ENCODE measurements at regions not wholly inside any gene's neighbourhood (a gene's known extent, or its start where the extent isn't known, plus 50 kb on each side); places are given as distances from the start of the nearest gene placed in this dataset.

DNA sequence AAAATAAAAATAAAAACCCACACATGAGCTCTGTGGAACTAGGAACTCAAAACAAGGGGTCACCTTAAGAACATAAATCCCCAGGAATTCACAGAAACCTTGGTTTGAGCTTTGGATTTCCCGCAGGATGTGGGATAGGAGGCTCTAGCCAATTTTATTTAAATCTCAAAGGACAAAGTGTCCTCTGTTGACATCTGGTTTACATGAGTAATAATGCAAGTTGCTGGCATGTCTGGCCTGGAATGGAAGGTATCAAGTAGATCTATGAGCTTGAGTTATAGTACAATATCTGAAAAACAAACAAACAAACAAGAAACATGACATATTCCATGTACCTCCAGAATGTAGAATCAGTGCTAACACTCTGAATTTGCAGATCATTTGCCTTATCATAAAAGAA is 94.2 kb upstream of the SLIT3 start:
- Histone ChIP-seq H3K27ac (replicated peaks; ENCODE audit: low read length) (no peak overlapping the region), H2BK120ac (ENCODE audit: low read depth, low read length) (no peak overlapping the region), H4K91ac (ENCODE audit: low read depth, low read length, poor library complexity) (no peak overlapping the region), H3K36me3 (replicated peaks in 1 of 2; ENCODE audit: control insufficient read depth in 2 of 2, insufficient read depth in 2 of 2, low read length in 2 of 2) (no peaks in the 10 kb centered on the region), H3K79me1 (ENCODE audit: low read depth, low read length) (no peaks in the 10 kb centered on the region), H3K14ac (ENCODE audit: low read length) (no peak overlapping the region), H3K4me3 (ENCODE audit: low read length in 2 of 2) (no peak overlapping the region), H2BK5ac (ENCODE audit: low read length) (no peak overlapping the region), H2AK5ac (ENCODE audit: low read depth, low read length) (no peak overlapping the region), H3K18ac (ENCODE audit: low read length) (no peak overlapping the region), H3K4me2 (ENCODE audit: insufficient read depth, low read length, poor library complexity, severe bottlenecking) (no peak overlapping the region), H3K9me3 (replicated peaks in 1 of 2; ENCODE audit: control insufficient read depth in 2 of 2, insufficient read depth in 1 of 2, low read depth in 1 of 2, low read length in 2 of 2) (no peaks in the 10 kb centered on the region), H3K9ac (ENCODE audit: low read depth, low read length, poor library complexity) (no peak overlapping the region), H3K4me1 (ENCODE audit: control insufficient read depth in 2 of 2, insufficient read depth in 1 of 2, low read depth in 1 of 2, low read length in 2 of 2) (no peaks in the 10 kb centered on the region), H2BK12ac (ENCODE audit: low read length) (no peak overlapping the region), H3K27me3 (ENCODE audit: control insufficient read depth in 3 of 3, insufficient read depth in 3 of 3, low read depth in 1 of 3, low read length in 3 of 3) (no peaks in the 10 kb centered on the region), H3K4ac (ENCODE audit: low read length) (no peak overlapping the region), H4K8ac (ENCODE audit: low read depth, low read length) (no peak overlapping the region), H3K23ac (ENCODE audit: low read depth, low read length, poor library complexity) (no peak overlapping the region), H2BK15ac (ENCODE audit: low read length) (no peak overlapping the region), H2AFZ (ENCODE audit: low read length) (no peak overlapping the region)
- no CpG with 5 or more reads among the region's 1 CpG for WGBS, 2 donors (ENCODE audit: extremely low coverage in 2 of 2, insufficient read length in 2 of 2, insufficient replicate concordance in 1 of 2)
- DNase-seq (ENCODE audit: low spot score): no peak

DNA sequence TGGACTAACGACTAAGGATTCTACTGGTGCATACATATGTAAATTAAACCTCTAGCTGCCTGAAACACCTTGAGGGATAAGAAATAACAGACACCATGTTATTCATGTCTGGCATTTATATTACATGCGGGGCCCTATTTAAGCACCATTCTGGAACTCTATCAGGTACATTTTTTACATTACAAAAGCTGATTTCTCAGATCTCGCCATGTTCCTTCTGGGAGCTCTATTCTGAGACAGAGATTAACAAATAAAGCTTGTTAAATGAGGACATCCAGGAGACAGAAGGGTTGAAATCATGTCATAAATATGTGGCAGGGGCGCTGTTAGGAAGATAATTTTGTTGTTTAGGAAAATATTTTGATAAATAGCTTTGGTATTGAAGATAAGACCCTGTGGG is 93.4 kb upstream of the SLIT3 start:
- no peaks in the 10 kb centered on the region for H3K9me3 ChIP-seq (replicated peaks in 1 of 2; ENCODE audit: control insufficient read depth in 2 of 2, insufficient read depth in 1 of 2, low read depth in 1 of 2, low read length in 2 of 2)
- H2AK5ac ChIP-seq (ENCODE audit: low read depth, low read length): no peak overlapping the region
- H3K27ac ChIP-seq (replicated peaks; ENCODE audit: low read length): no peak overlapping the region
- no peak overlapping the region for H3K23ac ChIP-seq (ENCODE audit: low read depth, low read length, poor library complexity)
- no peak overlapping the region for H2BK5ac ChIP-seq (ENCODE audit: low read length)
- H3K18ac ChIP-seq (ENCODE audit: low read length): no peak overlapping the region
- no peak overlapping the region for H3K14ac ChIP-seq (ENCODE audit: low read length)
- no peaks in the 10 kb centered on the region for H3K27me3 ChIP-seq (ENCODE audit: control insufficient read depth in 3 of 3, insufficient read depth in 3 of 3, low read depth in 1 of 3, low read length in 3 of 3)
- no peak overlapping the region for H3K9ac ChIP-seq (ENCODE audit: low read depth, low read length, poor library complexity)
- H3K36me3 ChIP-seq (replicated peaks in 1 of 2; ENCODE audit: control insufficient read depth in 2 of 2, insufficient read depth in 2 of 2, low read length in 2 of 2): no peaks in the 10 kb centered on the region
- 100% methylated on average over 1 of the region's 4 CpGs for WGBS, 2 donors (ENCODE audit: extremely low coverage in 2 of 2, insufficient read length in 2 of 2, insufficient replicate concordance in 1 of 2)
- no peak overlapping the region for H2BK120ac ChIP-seq (ENCODE audit: low read depth, low read length)
- no peak overlapping the region for H2AFZ ChIP-seq (ENCODE audit: low read length)
- H2BK12ac ChIP-seq (ENCODE audit: low read length): no peak overlapping the region
- H3K4me3 ChIP-seq (ENCODE audit: low read length in 2 of 2): no peak overlapping the region
- H3K4me1 ChIP-seq (ENCODE audit: control insufficient read depth in 2 of 2, insufficient read depth in 1 of 2, low read depth in 1 of 2, low read length in 2 of 2): no peaks in the 10 kb centered on the region
- H4K91ac ChIP-seq (ENCODE audit: low read depth, low read length, poor library complexity): no peak overlapping the region
- no peaks in the 10 kb centered on the region for H3K79me1 ChIP-seq (ENCODE audit: low read depth, low read length)
- no peak overlapping the region for H4K8ac ChIP-seq (ENCODE audit: low read depth, low read length)
- no peak overlapping the region for H2BK15ac ChIP-seq (ENCODE audit: low read length)
- no peak overlapping the region for H3K4me2 ChIP-seq (ENCODE audit: insufficient read depth, low read length, poor library complexity, severe bottlenecking)
- H3K4ac ChIP-seq (ENCODE audit: low read length): no peak overlapping the region
- DNase-seq (ENCODE audit: low spot score): no peak

- H3K27ac ChIP-seq (replicated peaks; ENCODE audit: low read length): no peak overlapping the region
- no peak overlapping the region for H4K8ac ChIP-seq (ENCODE audit: low read depth, low read length)
- no peak overlapping the region for H3K4me2 ChIP-seq (ENCODE audit: insufficient read depth, low read length, poor library complexity, severe bottlenecking)
- no peak overlapping the region for H2BK12ac ChIP-seq (ENCODE audit: low read length)
- no peaks in the 10 kb centered on the region for H3K36me3 ChIP-seq (replicated peaks in 1 of 2; ENCODE audit: control insufficient read depth in 2 of 2, insufficient read depth in 2 of 2, low read length in 2 of 2)
- H2AK5ac ChIP-seq (ENCODE audit: low read depth, low read length): no peak overlapping the region
- H3K14ac ChIP-seq (ENCODE audit: low read length): no peak overlapping the region
- no peak overlapping the region for H3K23ac ChIP-seq (ENCODE audit: low read depth, low read length, poor library complexity)
- H3K4ac ChIP-seq (ENCODE audit: low read length): no peak overlapping the region
- no peak overlapping the region for H2BK5ac ChIP-seq (ENCODE audit: low read length)
- H2BK15ac ChIP-seq (ENCODE audit: low read length): no peak overlapping the region
- no CpG with 5 or more reads among the region's 1 CpG for WGBS, 2 donors (ENCODE audit: extremely low coverage in 2 of 2, insufficient read length in 2 of 2, insufficient replicate concordance in 1 of 2)
- H3K9ac ChIP-seq (ENCODE audit: low read depth, low read length, poor library complexity): no peak overlapping the region
- H2BK120ac ChIP-seq (ENCODE audit: low read depth, low read length): no peak overlapping the region
- H4K91ac ChIP-seq (ENCODE audit: low read depth, low read length, poor library complexity): no peak overlapping the region
- no peak overlapping the region for H2AFZ ChIP-seq (ENCODE audit: low read length)
- no peak overlapping the region for H3K18ac ChIP-seq (ENCODE audit: low read length)
- H3K9me3 ChIP-seq (replicated peaks in 1 of 2; ENCODE audit: control insufficient read depth in 2 of 2, insufficient read depth in 1 of 2, low read depth in 1 of 2, low read length in 2 of 2): no peaks in the 10 kb centered on the region
- H3K4me3 ChIP-seq (ENCODE audit: low read length in 2 of 2): no peak overlapping the region
- H3K27me3 ChIP-seq (ENCODE audit: control insufficient read depth in 3 of 3, insufficient read depth in 3 of 3, low read depth in 1 of 3, low read length in 3 of 3): no peaks in the 10 kb centered on the region
- no peaks in the 10 kb centered on the region for H3K4me1 ChIP-seq (ENCODE audit: control insufficient read depth in 2 of 2, insufficient read depth in 1 of 2, low read depth in 1 of 2, low read length in 2 of 2)
- H3K79me1 ChIP-seq (ENCODE audit: low read depth, low read length): no peaks in the 10 kb centered on the region
- DNase-seq (ENCODE audit: low spot score): no peak
These were observed 93.0 kb upstream of the SLIT3 start for GRCh38 chr5:169393907-169394306.

DNA sequence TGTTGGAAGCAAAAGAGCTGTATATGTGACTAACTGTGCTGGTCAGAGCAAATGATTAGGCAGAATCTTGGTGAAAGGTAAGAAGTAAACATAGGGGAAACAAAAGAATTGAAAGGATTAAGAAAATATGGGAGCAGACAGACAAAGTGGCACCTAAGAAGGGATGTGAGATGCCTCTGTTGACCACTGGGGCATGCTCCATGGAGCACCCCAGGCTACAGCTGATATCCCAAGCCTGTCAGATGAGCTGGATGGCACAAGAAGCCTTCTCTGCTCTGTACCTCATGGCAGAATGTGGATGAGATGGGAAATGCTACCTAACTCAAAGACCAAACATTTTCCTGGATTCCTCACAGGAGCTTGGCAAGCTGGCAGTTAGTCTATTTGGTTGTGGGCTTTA is 89.3 kb upstream of the SLIT3 start:
- H4K8ac ChIP-seq (ENCODE audit: low read depth, low read length): no peak overlapping the region
- no peak overlapping the region for H3K9ac ChIP-seq (ENCODE audit: low read depth, low read length, poor library complexity)
- H3K4ac ChIP-seq (ENCODE audit: low read length): no peak overlapping the region
- H2BK12ac ChIP-seq (ENCODE audit: low read length): no peak overlapping the region
- no peaks in the 10 kb centered on the region for H3K27me3 ChIP-seq (ENCODE audit: control insufficient read depth in 3 of 3, insufficient read depth in 3 of 3, low read depth in 1 of 3, low read length in 3 of 3)
- H3K36me3 ChIP-seq (replicated peaks in 1 of 2; ENCODE audit: control insufficient read depth in 2 of 2, insufficient read depth in 2 of 2, low read length in 2 of 2): no peaks in the 10 kb centered on the region
- DNase-seq (ENCODE audit: low spot score): no peak
- no peak overlapping the region for H3K4me2 ChIP-seq (ENCODE audit: insufficient read depth, low read length, poor library complexity, severe bottlenecking)
- H3K18ac ChIP-seq (ENCODE audit: low read length): no peak overlapping the region
- H3K14ac ChIP-seq (ENCODE audit: low read length): no peak overlapping the region
- H2AFZ ChIP-seq (ENCODE audit: low read length): no peak overlapping the region
- H4K91ac ChIP-seq (ENCODE audit: low read depth, low read length, poor library complexity): no peak overlapping the region
- no peak overlapping the region for H2BK5ac ChIP-seq (ENCODE audit: low read length)
- H3K4me1 ChIP-seq (ENCODE audit: control insufficient read depth in 2 of 2, insufficient read depth in 1 of 2, low read depth in 1 of 2, low read length in 2 of 2): no peaks in the 10 kb centered on the region
- H3K79me1 ChIP-seq (ENCODE audit: low read depth, low read length): no peaks in the 10 kb centered on the region
- no peak overlapping the region for H2BK15ac ChIP-seq (ENCODE audit: low read length)
- no peak overlapping the region for H3K27ac ChIP-seq (replicated peaks; ENCODE audit: low read length)
- no peak overlapping the region for H3K4me3 ChIP-seq (ENCODE audit: low read length in 2 of 2)
- H3K9me3 ChIP-seq (replicated peaks in 1 of 2; ENCODE audit: control insufficient read depth in 2 of 2, insufficient read depth in 1 of 2, low read depth in 1 of 2, low read length in 2 of 2): no peaks in the 10 kb centered on the region
- no peak overlapping the region for H2AK5ac ChIP-seq (ENCODE audit: low read depth, low read length)
- no peak overlapping the region for H3K23ac ChIP-seq (ENCODE audit: low read depth, low read length, poor library complexity)
- H2BK120ac ChIP-seq (ENCODE audit: low read depth, low read length): no peak overlapping the region

Data from neuronal stem cell (in vitro differentiated cells).